IPS-NIHi7 (cell line): ENCODE measurements at regions not wholly inside any gene's neighbourhood (a gene's known extent, or its start where the extent isn't known, plus 50 kb on each side); places are given as distances from the start of the nearest gene placed in this dataset.
A peak's percentile ranks its signal among the peaks of the same experiment; 100 is the strongest.
"Not testable (repeated sequence)": the region's sequence is repeated elsewhere in the genome, so short reads cannot be mapped to it uniquely, and the experiment has no call there.

ENCODE experiments used
- DNase-seq: peaks from one replicate; pipeline ENCODE4 v3.0.0; 2012; ENCODE audit warnings: mixed read lengths; ENCODE audit errors: extremely low spot score

DNA sequence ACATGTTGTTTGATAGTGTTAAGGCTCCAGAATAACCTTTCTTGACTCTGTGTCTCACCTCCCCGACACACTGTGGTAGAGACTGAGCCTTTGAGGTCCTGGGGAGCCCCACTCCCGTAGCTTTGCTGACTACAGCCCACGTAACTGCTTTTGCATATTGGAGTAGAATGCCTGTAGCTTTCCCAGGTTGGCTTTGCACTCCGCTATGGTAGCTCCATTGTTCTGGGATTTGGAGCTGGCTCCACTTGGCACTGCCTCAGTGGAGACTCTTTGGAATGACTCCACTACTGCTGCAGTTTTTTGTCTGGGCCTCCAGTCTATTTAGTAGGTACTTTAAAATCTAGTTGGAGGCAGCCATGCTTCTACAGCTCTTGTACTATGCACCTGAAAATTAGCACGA lies 56.2 kb upstream of the ANXA1 start:
- DNase-seq, result no peak

DNA sequence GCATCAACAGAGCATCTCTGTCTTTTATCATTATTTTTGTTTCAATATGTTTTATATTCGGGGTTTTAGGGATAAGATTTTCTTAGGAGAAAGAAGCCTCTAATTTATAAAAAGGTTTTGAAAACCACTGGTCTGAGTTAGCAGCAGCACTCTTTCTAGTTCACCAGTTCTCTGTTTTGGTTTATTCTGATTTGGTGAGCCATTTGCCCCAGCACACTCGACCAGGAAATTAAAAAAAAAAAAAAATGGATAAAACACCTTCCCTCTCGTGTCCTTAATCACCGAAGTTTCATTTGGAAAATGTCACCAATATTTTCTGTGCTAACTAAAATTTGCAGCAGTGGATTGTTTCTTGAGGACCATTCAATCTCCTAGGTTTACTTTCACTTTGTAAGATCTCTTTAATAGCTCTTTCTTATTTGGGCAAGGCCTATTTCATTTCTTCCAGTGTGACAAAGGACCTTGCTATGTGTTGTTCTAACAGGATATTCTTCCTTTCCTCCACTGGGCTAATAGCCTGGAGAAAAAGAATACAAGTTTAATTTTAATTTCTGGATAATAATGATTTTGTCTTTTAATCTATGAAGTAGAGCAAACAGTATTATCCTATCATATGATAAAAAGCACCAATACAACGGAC lies 57.8 kb upstream of the ANXA1 start:
- DNase-seq, result no peak

DNA sequence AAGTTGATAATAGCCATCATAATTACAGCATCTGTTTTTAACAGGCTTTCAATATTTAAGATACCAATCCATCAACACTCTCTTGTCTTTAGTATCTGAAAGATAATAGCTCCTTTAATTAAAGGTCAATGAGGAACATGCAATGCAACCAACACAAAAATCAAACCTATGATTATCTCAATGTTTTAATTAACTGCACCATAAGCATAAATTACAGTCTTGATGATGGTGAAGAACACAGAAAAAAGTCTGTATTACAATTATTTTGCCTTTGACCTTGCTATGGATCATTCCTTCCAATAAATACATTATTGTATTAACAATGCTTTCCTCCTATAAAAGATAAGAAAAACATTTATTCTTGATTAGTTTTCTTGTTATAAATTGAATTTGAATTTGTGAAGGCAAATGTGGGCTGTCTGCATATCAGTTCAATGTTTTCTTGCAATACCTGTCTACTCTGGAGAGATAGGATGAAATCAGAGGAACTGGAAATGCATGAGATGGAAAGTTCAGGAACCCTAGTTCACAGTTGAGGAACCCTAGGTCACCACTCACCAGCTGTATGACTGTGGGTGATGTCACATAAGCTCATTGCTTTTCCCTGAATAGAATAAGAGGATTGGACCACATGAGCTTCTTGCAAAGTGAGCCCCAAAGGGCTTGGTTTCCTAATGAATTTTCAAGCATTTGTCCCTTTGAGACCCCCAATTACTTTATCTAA lies 58.5 kb upstream of the ANXA1 start:
- no peak for DNase-seq

DNA sequence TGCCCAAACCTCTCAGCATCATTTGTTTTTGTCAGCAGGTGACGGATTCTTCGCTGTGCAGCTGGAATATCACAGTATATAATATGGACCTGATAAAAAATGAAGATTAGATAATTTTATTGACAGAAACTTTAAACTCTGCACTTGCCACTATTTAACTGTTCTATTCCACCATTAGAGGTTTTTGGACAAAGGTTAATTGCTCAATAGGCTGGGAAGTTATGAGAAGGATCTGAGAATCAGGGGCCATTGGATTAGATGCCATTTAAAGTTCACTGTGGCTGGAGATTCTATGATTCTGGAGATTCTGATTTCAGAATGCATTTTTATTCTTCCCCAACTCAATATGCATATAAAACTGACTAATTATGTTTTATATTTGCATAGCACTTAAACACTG lies 59.8 kb upstream of the ANXA1 start:
- no peak for DNase-seq

DNA sequence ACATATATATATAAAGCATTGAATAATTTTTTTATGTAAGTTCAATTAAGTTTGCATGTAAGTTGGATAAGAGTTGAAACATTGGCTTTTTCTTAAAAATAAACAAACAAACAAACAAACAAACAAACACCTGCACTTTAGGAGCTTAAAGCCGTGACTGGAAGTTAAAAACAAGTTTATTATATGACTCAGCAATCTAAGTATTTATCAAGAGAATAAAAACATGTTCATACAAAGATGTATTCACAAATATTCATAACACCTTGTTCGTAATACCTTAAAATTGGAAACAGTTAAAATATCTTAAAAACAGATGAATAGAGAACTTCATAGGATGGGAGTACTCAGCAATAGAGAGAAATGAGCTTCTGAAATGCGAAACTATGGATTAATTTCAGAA lies 61.5 kb upstream of the ANXA1 start:
- no peak for DNase-seq

DNA sequence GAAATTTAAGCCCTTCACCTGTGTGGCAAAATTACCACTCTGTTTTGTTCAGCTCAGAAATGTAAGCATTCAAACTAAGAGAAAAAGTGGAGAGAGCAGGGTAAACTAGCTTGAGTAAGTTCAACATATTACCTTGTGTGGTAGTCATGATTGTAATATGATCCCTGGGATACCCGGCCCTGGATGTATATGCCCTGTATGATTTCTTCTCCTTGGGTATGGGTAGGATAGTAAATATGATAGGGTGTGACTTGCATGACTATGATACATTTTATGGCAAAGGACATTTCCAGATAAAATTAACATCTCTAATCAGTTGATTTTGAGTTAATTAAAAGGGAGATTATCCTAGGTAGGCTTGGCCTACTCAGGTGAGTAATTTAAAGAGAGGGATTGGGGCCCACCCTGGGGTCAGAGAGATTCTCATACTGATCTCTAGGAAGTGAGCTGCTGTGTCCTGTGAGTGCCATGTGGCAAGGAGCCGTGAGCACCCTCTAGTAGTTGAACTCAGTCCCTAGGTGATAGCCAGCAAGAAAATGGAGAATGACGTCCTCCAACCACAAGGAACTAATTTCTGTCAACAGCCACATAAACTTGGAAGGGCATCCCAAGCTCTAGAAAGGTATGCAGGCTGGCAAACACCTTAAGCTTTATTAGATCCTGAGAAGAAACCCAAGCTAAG lies 62.2 kb upstream of the ANXA1 start:
- no peak for DNase-seq

DNA sequence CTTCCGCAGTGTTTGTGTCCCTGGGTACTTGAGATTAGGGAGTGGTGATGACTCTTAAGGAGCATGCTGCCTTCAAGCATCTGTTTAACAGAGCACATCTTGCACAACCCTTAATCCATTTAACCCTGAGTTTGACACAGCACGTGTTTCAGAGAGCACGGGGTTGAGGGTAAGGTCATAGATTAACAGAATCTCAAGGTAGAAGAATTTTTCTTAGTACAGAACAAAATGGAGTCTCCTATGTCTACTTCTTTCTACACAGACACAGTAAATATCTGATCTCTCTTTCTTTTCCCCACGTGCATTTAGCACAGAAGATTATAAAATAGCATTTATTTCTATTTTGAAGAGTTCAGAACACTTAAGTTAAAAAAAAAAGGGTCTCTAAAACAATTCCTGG lies 63.8 kb upstream of the ANXA1 start:
- not testable (repeated sequence) for DNase-seq

DNA sequence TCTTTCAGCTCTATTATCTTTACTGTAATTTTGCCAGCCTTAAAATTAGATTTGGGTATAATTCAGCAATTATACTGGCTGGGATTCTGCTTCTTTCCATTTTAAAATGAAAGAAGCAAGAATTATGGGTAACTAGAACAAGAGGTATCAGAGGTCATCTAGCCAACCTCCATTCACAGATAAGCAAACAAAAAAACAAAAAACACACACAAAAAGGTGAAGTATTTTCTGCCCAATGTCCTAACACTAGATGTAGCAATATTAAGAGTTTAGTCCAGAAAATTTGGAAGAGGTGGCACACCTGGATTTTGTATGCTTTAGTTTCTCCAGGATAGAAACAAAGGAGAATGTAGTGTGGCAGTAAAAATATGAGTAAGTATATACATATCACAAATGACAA lies 68.1 kb upstream of the ANXA1 start:
- no peak for DNase-seq

DNA sequence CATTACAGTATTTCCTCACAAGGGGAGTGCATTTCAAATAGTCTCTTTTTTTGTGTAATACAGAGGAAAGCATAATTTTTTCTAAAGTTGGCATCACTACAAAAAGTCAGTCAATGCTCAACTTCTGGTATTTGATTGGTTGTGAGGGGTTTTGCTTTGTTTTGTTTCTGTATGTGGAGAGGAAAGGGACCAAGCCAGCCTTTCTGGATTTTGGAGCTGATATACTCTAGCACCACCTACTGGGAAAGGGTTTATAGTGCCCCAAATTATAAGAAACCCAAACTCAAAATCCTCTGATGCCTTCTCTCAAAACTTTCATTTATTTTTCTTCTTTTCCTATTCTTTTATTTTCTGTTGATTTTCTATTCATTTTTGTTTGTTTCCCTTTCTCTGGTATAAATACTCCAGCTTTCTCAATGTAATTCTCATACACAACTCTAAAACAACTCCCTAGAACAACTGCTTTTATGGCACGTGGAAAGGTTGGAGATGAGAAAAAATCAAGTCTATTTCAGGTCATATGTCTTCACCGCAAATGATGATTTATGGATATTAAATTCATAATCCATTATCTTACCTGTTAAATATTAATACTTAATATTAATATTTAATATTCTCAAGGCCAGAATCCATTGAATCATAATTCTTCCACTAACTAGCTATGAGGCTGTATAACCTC lies 69.5 kb upstream of the ANXA1 start:
- peak; percentile 55 for DNase-seq

DNA sequence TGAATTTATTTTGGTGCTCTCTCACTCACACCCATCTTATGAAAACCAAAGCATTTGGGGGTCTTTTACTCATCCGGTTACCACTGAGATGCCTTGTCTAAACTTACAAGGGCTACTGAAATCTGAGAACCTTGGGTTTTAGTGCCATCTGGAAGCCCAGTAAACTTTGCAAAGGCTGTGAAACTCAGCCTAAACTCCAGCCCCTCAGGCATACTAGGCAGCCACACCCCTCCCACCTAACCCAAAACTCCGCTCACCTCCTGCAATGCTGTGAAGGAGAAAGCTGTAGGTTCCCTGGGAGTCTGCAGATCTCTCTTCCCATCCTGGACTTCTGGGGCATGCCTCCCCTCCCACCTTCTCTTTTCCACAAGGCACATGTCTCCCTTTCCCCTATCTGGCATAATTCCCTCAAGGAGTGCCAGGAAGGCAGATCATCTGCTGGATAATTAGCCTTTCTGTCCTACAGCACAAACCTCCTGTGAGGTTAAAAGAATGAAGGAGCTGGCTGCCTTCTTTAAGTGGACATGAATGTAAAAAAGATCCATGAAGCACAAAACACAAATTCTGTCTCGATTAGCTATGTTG lies 71.5 kb upstream of the ANXA1 start:
- DNase-seq, result peak; percentile 34

DNA sequence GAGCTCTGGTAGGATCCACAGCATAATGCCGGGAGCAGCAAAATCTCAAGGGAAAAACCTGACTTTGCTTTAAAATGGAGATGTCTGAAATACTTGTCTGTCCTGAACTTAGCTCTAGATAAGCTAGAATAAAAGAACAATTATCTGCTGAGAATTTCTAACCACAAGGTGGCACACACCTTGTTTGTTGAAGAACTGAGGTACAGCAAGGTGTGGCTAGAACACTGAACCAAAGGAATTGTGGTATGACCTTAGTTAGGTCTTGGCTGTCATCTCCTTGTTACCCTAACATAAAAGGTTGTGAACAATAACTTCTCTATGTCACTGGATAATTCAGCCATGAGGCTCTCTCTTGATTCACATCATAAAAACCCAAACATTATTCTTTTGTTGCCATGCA lies 72.3 kb upstream of the ANXA1 start:
- no peak for DNase-seq

DNA sequence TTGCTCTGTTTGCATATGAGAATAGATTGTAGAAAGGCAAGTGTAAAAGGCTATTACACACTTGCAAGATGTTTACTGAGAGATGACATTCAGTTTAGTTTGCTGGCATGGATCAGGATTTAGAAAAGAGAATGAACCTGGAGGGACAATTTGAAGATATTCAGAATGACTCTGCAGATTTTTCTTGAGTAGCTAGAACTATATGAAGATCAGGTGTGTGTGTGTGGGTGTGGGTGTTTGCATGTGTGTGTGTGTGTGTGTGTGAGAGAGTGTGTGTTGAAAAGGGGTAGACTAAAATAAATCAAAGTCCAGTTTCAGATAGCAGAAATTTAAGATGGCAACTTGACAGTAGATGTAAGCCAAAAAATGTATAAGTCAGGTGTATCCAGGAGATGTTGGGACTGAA lies 74.0 kb upstream of the ANXA1 start:
- DNase-seq, result no peak

DNA sequence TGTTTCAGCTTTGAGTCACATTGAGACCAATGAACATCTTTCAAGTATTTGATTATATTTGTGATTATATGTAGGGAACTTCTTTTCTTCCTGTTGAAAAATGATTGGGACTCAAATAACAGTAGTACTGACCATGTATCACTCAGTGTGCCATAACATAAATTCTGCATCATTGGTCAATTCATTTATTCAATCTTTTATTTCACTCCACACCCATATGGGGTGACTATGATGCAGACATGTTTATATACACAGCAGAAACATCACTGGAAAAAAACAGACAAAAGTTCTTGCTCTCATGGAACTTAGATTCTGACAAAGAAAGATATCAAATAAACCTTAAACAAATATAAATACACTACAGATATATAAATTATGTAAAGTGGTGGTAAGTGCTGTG lies 74.7 kb upstream of the ANXA1 start:
- DNase-seq, result no peak

DNA sequence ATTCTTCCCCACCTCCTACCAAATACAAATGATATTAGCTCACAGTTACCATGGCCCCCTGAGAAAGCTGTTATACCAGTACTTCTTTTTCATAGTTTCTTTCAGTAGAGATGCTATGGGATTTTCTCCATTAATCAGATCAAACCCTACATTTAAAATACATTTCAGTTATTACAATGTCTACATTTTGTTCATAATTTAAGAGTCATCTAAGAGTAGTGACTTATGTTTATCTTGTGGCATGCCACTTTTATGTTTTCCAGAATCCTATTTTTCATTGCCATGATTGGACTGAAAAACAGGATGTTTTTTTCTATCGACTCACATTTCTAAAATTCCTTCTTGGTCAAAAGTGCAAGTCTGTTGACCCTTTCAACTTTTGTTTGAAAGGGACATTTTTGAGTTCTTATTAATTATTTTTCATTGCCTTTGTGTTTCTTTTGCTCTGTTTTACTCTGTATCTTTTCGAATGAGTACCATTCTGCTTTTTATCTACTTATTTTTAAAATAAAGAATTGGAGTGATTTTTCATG lies 77.4 kb upstream of the ANXA1 start:
- DNase-seq, result no peak

DNA sequence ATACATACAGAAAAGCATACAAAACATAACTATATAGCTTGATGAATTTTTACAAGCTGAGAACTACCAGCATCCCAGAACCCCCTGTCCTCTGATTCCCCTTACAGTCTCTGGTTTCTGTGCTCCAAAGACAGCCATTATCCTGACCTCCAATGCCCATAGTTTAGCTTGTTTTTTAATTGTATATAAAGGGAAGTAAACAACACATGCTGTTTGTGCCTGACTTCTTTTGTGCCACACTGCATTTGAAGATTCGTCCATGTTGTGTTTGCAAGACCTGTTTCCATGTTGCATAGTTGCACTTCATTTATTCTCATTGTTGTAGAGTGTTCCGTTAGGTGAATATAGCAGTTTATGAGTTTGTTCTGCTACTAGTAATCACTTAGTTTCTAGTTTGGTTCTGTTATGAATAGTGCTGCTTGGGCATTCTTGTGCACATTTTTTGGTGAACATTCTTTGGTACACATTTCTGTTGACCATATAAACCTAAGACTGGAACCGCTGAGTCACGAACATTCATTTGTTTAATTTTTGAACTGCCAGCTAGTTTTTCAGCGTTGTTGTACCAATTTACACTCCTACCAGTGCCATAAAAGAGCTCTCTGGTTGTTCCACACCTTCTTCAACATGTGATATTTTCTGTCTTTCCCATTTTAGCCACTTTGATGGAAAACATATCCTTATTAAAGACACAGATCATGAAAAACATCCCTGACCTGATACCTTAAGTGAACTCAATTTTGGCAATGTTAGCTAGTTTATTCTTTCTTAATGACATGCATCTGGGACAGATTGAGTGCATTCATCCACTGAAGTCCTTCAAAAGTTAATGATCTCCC lies 78.1 kb upstream of the ANXA1 start:
- DNase-seq, result no peak

DNA sequence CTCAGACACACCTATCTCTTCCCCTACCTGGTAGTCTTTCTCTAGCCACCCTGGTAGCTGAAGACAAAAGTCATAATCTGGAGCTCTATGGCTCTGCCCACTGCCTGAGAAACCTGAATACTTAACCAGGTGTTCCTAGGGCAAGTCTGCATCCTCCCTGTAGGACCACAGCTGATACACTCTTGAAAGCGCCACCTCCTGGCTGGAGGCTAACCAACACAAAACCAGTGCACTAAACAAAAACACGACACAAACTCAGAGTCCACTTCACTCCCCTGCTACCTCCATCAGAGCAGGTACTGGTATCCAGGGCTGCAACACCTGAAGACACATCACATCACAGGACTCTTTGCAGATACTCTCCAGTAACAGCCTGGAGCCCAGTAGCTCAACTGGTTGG lies 84.6 kb upstream of the ANXA1 start:
- DNase-seq, result no peak

DNA sequence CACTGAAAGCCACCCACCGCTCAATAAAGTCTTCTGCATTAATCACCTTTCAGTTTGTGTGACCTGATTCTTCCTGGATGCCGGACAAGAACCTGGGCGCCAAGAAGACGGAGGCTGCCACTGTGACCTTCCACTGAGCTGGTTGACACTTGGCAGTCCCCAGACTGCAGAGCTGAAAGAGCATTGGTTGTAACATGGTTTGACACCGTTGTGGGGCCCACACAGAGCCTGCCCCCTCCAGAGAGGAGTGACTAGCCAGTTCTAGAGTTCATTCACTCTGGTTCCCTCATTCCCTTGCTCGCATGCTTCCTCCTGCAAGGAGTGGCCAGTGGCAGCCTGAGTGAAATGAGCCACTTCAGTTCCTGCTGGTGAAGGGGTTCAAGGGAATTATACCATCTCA lies 86.2 kb upstream of the ANXA1 start:
- DNase-seq, result no peak

DNA sequence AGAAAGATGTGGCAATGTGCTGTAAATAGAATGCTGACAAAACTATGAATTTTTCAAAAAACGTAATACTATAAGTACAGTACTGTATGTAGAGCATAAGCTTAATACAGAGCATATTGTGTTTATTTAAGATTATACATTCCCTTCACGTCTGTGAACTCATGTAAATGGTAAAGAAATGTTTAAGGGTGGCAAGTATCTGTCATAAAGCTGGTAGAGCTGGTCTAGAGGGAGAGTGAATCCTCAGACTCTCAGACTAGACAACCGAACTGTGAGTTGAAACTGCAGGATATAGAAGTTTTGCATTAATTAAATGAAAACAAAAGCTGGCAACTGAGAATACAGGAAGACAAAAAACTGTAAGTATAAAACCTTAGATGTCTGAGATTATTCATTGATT lies 87.3 kb upstream of the ANXA1 start:
- no peak for DNase-seq

DNA sequence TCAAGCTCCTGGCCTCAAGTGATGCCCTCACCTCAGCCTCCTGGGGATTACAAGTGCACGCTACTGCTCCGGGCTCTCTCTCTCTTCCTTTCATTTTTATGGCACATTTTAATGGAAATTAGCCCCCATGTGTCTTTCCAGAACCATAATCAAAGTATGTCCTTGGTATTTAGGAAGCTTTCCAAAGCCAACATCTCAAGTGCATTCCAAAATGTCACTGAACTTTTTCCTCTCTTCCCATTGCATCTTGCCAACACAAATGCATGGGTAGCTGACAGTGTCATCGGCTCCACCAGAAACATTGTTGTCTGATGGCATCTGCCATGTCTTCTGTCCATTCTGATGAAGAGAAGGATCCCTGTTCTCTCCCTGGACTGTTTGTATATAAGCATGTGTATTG lies 90.5 kb upstream of the ANXA1 start:
- DNase-seq, result no peak

DNA sequence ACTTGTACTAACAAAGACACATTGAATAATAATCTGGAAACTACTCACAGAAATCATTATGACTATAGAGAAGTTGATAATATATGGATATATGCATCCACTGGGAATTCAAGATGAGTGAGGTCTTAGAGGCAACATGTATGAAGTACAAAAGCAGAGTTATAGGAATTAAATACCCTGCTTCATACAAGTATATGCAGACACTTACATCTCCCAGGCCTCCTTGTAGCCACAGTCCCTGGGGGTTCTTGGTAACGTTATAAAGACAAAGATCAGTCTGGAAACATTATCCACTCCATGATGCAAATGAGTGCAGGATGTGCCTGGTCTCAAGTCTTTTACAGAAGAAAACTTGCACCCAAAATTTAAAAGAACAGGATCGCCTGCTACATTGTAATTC lies 92.4 kb upstream of the ANXA1 start:
- DNase-seq, result no peak

DNA sequence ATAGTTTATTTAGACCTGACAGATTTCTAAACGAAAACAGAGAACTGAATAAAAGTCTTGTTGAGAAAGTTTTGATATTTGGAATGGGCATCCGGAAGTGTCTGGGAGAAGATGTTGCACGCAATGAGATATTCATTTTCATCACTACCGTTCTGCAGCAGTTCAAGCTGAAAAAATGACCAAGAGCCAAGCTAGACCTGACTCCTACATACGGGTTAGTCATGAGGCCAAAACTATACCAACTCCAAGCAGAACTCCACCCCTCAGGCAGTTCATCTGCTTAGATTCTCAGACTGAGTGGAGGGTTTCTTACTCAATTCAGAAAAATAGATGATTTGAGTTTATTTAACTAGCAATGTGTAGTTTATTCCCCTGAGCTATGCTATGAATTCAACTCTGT lies 95.4 kb upstream of the ANXA1 start:
- DNase-seq, result no peak
